HG02840 (cell line): ENCODE measurements at regions not wholly inside any gene's neighbourhood (a gene's known extent, or its start where the extent isn't known, plus 50 kb on each side); places are given as distances from the start of the nearest gene placed in this dataset.
"Not testable (repeated sequence)": the region's sequence is repeated elsewhere in the genome, so short reads cannot be mapped to it uniquely, and the experiment has no call there.

Experiments
- ATAC-seq: cut with Tn5 transposase; IDR thresholded peaks from one replicate; pipeline ENCODE4 v1.9.1; 2021; ENCODE audit warnings: mild to moderate bottlenecking, moderate library complexity, moderate number of reproducible peaks; ENCODE audit not compliant: unreplicated experiment, low FRiP score

- no peak for ATAC-seq
Measured at GRCh38 chr21:27545754-27546349, 579.0 kb upstream of the ADAMTS5 start.

- ATAC-seq = not testable (repeated sequence)
Measured at GRCh38 chr21:27542126-27542525, 575.2 kb upstream of the ADAMTS5 start.

GRCh38 chr21:27536319-27536718 is 569.4 kb upstream of the ADAMTS5 start:
- no peak for ATAC-seq

GRCh38 chr21:27535188-27535587 is 568.3 kb upstream of the ADAMTS5 start:
- no peak for ATAC-seq

DNA sequence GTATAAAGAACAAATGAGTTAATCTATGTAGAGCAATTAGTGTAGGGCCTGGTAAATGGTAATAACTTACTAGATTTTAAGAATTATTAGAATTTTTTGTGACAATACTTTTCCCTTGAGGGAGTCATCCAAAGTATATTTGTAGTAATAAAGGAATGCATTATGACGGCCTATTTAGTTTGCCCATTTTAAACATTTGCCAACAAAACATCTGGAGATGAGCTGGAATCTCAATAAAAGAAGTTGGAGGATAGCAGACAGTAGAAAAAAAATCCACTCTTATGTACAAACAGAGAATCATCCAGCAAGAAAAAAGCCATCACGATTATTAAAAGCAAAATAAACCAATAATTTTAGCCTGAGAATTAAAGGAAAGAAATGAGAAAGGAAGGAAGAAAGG is 567.3 kb upstream of the ADAMTS5 start:
- no peak for ATAC-seq

DNA sequence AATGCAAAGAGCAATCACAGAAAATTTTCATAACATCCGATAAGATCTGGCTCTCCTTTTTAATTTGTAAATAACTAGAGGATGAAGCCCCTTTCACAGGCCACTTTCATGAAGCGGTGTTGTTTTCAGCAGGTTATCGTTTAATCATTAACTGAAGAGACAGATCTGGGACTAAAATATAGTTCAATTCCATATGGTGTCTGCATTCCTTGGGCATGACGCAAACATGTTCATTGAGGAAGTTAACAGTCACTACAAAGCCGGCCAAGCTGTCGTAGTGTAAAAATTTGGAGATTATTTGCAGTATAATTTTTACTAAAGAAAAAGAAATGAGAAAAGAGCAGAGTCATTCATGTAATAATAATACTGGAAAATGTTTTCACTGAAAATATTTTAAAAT is 565.2 kb upstream of the ADAMTS5 start:
- no peak for ATAC-seq

DNA sequence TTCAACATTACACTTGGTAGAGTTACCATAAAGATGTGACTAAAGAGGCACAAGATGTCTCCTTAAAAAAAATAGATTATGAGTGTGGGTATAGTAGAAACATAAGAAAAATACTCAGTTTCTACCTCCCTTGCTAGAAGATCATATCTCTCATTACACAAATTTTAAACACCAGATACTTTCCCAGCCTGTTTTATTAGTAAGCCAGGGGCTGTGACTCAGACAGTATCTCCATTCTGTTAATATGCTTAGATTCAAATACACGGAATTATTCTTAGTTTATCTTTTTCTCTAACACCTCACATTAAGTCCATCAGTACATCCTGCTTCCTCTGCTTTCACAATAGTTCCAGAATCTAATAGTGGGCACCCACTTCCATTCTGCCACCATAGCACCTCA is 561.8 kb upstream of the ADAMTS5 start:
- no peak for ATAC-seq

DNA sequence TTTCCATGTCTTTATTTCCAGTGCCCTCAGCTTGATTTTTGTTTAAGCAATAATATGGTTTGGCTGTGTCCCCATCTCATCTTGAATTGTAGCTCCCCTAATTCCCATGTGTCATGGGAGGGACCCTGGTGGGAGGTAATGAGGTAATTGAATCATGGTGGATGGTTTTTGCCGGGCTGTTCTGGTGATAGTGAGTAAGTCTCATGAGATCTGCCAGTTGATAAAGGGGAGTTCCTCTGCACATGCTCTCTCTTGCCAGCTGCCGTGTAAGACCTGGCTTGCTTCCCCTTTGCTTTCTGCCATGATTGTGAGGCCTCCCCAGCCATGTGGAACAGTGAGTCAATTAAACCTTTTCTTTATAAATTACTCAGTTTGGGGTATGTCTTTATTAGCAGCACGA is 559.6 kb upstream of the ADAMTS5 start:
- ATAC-seq = no peak

DNA sequence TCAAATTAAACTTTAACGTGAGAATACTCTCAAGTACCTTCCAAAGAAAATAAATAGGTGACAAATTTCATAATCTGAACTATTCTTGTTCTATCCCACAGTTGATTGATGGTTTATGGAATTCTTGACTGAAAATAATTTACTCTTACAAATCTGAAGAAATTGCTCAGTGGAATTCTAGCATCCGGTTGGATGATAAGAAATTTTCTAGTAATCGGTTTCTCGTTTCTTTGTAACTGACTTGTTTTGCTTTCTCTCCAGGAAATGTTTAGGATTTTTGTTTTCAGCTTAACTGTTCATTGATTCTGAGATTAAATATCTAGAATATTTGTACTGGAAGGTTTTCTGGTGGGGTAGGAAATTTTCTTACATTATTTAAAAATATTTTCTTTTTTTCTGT is 558.9 kb upstream of the ADAMTS5 start:
- no peak for ATAC-seq

DNA sequence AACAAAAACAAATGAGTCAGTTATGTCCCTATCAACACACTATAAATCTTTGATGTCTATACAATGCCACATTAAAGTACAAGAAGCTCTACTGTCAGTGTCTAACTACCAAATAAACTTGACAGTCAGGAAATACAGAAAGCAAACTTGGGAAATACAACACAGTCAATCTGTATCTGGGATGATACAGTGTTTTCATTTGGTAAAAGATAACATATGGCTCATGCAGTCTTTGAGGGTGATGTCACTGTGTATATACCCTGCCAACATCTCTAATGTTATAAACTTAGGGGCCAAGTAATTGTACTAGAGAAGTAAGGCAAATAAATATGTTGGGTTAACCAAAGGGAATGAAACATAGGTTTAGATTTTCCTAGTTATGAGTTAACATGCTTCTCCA is 552.5 kb upstream of the ADAMTS5 start:
- ATAC-seq = no peak

DNA sequence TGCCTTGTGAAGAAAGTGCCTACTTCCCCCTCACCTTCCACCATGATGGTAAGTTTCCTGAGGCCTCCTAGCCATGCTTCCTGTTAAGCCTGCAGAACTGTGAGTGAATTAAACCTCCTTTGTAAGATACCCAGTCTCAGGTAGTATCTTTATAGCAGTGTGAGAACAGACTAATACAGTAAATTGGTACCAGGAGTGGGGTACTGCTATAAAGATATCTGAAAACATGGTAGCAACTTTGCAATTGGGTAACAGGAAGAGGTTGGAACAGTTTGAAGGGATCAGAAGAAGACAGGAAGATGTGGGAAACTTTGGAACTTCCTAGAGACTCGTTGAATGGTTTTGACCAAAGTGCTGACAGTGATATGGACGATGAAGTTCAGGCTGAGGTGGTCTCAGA is 550.3 kb upstream of the ADAMTS5 start:
- not testable (repeated sequence) for ATAC-seq

GRCh38 chr21:27515676-27516075 is 548.8 kb upstream of the ADAMTS5 start:
- ATAC-seq = no peak

DNA sequence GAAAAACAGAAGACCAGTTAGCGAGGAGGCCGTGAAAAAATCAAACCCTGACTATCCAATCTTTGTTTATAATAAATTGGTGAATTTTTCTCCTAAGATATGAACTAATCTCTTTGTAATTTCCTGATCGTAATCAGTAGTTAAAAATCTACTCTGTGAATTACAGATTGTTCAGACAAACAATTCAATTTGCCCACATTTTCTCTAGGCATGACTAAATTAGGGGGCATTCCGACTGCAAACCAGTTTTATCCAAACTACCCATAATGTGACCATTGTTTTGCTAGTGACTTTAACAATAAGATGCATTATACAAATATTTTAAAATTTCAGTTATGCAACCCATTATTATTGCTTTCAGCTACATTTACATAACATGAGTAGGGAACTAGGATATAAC is 546.9 kb upstream of the ADAMTS5 start:
- no peak for ATAC-seq

- no peak for ATAC-seq
Measured at GRCh38 chr21:27513016-27513415, 546.1 kb upstream of the ADAMTS5 start.

- no peak for ATAC-seq
Measured at GRCh38 chr21:27511233-27511632, 544.3 kb upstream of the ADAMTS5 start.

DNA sequence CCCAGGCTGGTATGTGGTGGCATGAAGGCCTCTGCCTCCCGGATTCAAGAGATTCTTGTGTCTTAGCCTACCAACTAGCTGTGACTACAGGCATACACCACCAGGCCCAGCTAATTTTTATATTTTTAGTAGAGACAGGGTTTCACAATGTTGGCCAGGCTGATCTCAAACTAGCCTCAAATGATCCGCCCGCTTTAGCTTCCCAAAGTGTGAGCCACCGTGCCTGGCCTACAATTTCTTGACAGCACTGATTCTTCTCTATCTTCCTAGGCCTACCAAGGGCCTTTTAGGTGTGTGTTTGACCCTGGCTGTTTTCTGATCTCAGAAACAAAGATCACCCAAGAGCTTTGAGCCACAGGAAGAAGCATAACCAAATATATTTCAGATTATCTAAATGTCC is 540.8 kb upstream of the ADAMTS5 start:
- no peak for ATAC-seq

DNA sequence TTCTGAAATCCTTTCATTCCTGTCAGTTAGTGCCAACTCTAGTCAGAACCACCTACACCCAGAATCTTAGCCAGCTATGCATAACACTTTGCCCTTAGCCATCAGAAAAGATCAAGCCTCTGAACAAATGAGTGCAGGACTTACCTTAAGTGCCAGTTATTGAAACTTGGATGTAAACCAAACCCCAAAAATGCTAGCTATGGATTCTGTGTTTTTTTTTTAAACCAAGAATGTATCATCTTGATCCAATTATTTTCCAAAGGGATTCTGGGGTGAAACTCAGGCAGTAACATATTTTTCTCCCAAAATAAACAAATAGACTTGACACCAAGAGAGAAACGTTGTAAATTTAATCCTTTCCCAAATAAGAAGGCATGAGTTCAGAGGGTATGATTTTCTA is 538.6 kb upstream of the ADAMTS5 start:
- ATAC-seq = no peak

DNA sequence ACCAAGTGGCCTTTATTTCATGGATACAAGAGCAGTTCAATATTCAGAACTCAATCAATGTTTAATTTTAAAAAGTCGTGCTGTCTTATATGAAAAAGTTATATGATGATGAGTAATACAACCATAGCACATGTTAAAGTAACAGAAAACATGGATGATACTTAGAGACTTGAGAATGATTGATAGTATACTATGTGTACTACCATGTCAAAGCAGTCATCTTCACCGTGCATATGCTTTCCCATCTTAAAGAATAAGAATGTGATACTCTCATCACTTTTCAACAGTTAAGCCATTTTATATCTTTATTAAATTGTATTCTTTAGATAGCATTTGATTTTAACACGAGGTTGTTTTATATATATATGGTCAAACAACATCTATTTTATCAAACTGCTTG is 535.9 kb upstream of the ADAMTS5 start:
- ATAC-seq = no peak

DNA sequence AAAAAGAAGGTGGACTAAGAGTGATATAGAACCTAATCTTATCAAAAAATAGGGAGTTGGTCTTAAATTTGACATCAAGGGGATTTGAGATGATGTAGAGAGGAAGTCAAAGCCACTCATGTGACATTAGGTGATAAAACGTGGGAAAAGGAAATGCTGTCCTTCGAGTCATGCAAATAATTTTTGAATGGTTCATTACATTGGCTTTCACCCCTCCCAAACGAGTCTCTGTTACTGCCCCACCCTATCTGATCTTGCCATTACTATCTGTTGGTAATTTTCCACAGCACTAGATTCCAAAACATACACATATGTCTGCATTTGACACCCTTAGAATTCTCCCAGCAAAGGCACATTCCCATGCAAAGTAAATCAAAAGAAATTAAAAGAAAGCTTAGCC is 531.1 kb upstream of the ADAMTS5 start:
- no peak for ATAC-seq

- no peak for ATAC-seq
Measured at GRCh38 chr21:27495836-27496235, 528.9 kb upstream of the ADAMTS5 start.

GRCh38 chr21:27493542-27493941 is 526.7 kb upstream of the ADAMTS5 start:
- no peak for ATAC-seq

GRCh38 chr21:27487676-27488075 is 520.8 kb upstream of the ADAMTS5 start:
- ATAC-seq = no peak

DNA sequence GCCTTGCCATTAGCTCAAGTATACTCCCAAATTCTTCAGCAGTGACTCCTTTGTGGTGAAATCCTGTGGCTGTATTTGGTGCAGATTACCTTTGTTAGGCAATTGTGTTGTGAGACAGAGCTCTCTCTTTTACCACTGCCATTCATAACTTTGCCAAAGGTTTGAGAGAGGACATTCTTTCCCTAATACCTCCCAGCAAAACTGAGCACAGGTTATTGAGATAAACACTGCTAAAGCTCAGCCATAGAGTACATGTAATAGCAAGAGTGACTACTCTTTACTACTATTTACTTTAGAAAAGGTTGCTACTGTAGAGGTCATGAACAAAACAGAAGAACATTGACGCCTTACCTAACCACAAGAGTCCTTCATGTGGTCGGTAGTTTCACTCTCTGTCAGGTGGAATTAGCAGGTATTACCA is 514.0 kb upstream of the ADAMTS5 start:
- no peak for ATAC-seq
